Liver (tissue), 8 donors: ENCODE measurements at regions not wholly inside any gene's neighbourhood (a gene's known extent, or its start where the extent isn't known, plus 50 kb on each side); places are given as distances from the start of the nearest gene placed in this dataset.

Experiments
- DNase-seq: peaks from one replicate; pipeline ENCODE4 v3.0.0-alpha.2; 2017; ENCODE audit warnings: low spot score
- H3K27ac ChIP-seq, 2 donors: one replicate each; pipeline ENCODE4 v1.7.0; 2013; ENCODE audit warnings: inconsistent platforms in 2 of 2, low read length in 2 of 2, control low read depth in 1 of 2, low read depth in 1 of 2, mild to moderate bottlenecking in 1 of 2
- H3K27me3 ChIP-seq, 4 donors: one replicate each; pipeline versions ENCODE4 v1.6.1 to v1.7.0; 2013; ENCODE audit warnings: low read length in 3 of 4, inconsistent platforms in 1 of 4, mild to moderate bottlenecking in 1 of 4, moderate library complexity in 1 of 4; ENCODE audit not compliant: control insufficient read depth in 4 of 4, insufficient read depth in 4 of 4
- H3K36me3 ChIP-seq, 4 donors: one replicate each; pipeline versions ENCODE4 v1.6.1 to v1.7.0; 2013; ENCODE audit warnings: low read length in 3 of 4, mild to moderate bottlenecking in 3 of 4, low read depth in 1 of 4, moderate library complexity in 1 of 4; ENCODE audit not compliant: control insufficient read depth in 4 of 4, insufficient read depth in 3 of 4
- H3K4me1 ChIP-seq, 4 donors: one replicate each; pipeline versions ENCODE4 v1.6.1 to v1.7.0; 2013; ENCODE audit warnings: low read length in 3 of 4, mild to moderate bottlenecking in 3 of 4, moderate library complexity in 1 of 4; ENCODE audit not compliant: control insufficient read depth in 4 of 4, insufficient read depth in 4 of 4
- H3K4me3 ChIP-seq, 3 donors: one replicate each; pipeline versions ENCODE4 v1.6.1 to v1.7.0; 2013; ENCODE audit warnings: low read length in 3 of 3, control low read depth in 1 of 3, low read depth in 1 of 3, mild to moderate bottlenecking in 1 of 3
- H3K9ac ChIP-seq, 2 donors: one replicate each; pipeline ENCODE4 v1.7.0; 2013; ENCODE audit warnings: low read length in 2 of 2, mild to moderate bottlenecking in 2 of 2, moderate library complexity in 2 of 2, control low read depth in 1 of 2, low read depth in 1 of 2
- H3K9me3 ChIP-seq, 4 donors: one replicate each; pipeline versions ENCODE4 v1.6.1 to v1.7.0; 2013; ENCODE audit warnings: low read length in 3 of 4; ENCODE audit not compliant: control insufficient read depth in 4 of 4
- EGR1 ChIP-seq, 2 donors: IDR thresholded peaks; 2 replicates each; pipeline ENCODE4 v1.6.1; 2016 to 2018; ENCODE audit warnings: antibody characterized with exemption in 2 of 2, low read depth in 2 of 2
- FOXA1 ChIP-seq: IDR thresholded peaks from 2 replicates; pipeline ENCODE4 v1.6.1; 2016; ENCODE audit warnings: antibody characterized with exemption
- FOXA2 ChIP-seq: IDR thresholded peaks from 2 replicates; pipeline ENCODE4 v1.6.1; 2016; ENCODE audit warnings: antibody characterized with exemption
- GABPA ChIP-seq, 2 donors: IDR thresholded peaks in 1 of 2; conservative IDR thresholded peaks in 1 of 2; 2 replicates each; pipeline ENCODE4 v1.6.1; 2016; ENCODE audit warnings: antibody characterized with exemption in 2 of 2, mild to moderate bottlenecking in 1 of 2, moderate library complexity in 1 of 2
- HNF4A ChIP-seq, 2 donors: conservative IDR thresholded peaks; 2 replicates each; pipeline ENCODE4 v1.6.1; 2016; ENCODE audit warnings: antibody characterized with exemption in 2 of 2, mild to moderate bottlenecking in 2 of 2
- HNF4G ChIP-seq: IDR thresholded peaks from 2 replicates; pipeline ENCODE4 v1.6.1; 2016; ENCODE audit warnings: antibody characterized with exemption
- JUND ChIP-seq, 2 donors: IDR thresholded peaks; 2 replicates each; pipeline ENCODE4 v1.6.1; 2016; ENCODE audit warnings: antibody characterized with exemption in 2 of 2
- NR2F2 ChIP-seq: IDR thresholded peaks from 2 replicates; pipeline ENCODE4 v1.6.1; 2016; ENCODE audit warnings: antibody characterized with exemption
- RAD21 ChIP-seq, 2 donors: IDR thresholded peaks; 2 replicates each; pipeline ENCODE4 v1.6.1; 2016; ENCODE audit warnings: antibody characterized with exemption in 2 of 2, mild to moderate bottlenecking in 2 of 2
- REST ChIP-seq: IDR thresholded peaks from 2 replicates; pipeline ENCODE4 v1.6.1; 2016; ENCODE audit warnings: antibody characterized with exemption, mild to moderate bottlenecking
- RXRA ChIP-seq, 2 donors: IDR thresholded peaks; 2 replicates each; pipeline ENCODE4 v1.6.1; 2017 to 2018; ENCODE audit warnings: antibody characterized with exemption in 2 of 2, mild to moderate bottlenecking in 1 of 2
- SP1 ChIP-seq: IDR thresholded peaks from 2 replicates; pipeline ENCODE4 v1.6.1; 2018; ENCODE audit warnings: antibody characterized with exemption, mild to moderate bottlenecking
- TAF1 ChIP-seq: conservative IDR thresholded peaks from 2 replicates; pipeline ENCODE4 v1.6.1; 2016; ENCODE audit warnings: antibody characterized with exemption, mild to moderate bottlenecking
- YY1 ChIP-seq: IDR thresholded peaks from 2 replicates; pipeline ENCODE4 v1.6.1; 2016; ENCODE audit warnings: antibody characterized with exemption, mild to moderate bottlenecking
- ZBTB33 ChIP-seq: IDR thresholded peaks from 2 replicates; pipeline ENCODE4 v1.6.1; 2016; ENCODE audit warnings: antibody characterized with exemption
- WGBS: extraction: QIAGEN DNeasy Blood & Tissue Kit; methylation state at CpG from one replicate; pipeline ENCODE4 v1.1.7; 2013; 5-methylcytosine and 5-hydroxymethylcytosine counted together
- TF ChIP-seq, protein P1 (sequence below): fragments of 150-350 bp; IDR thresholded peaks from 2 replicates; pipeline ENCODE4 v1.5.1; 2017; ENCODE audit warnings: improper control_type of control experiment, low read depth, low read length; ENCODE audit not compliant: missing input control
- TF ChIP-seq, protein P2 (sequence below): IDR thresholded peaks from 2 replicates; pipeline ENCODE4 v1.6.1; 2016; ENCODE audit warnings: antibody characterized with exemption
- TF ChIP-seq, protein P3 (sequence below): IDR thresholded peaks from 2 replicates; pipeline ENCODE4 v1.6.1; 2016; ENCODE audit warnings: antibody characterized with exemption
- donor health status: healthy.
- donor health status: healthy.
- donor health status: healthy.
- donor health status: healthy.
- donor health status: healthy.

DNA sequence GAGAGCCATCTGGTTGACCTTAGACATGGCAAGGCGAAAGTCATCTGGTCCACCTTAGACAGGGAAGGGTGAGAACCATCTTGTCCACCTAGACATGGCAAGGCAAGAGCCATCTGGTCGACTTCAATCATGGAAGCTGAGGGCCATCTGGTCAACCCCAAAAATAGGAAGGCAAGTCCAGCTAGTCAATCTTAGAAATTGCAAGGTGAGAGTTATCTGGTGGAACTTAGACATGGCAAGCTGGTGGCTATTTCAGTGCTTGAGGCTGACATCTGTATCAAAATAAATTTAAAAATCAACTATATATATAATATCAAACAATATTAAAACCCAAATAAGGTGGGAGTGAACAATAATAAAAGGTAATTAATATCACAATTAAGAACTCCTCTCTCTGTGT is 83.9 kb downstream of the ZNF726 start:
- Histone ChIP-seq H3K36me3 (no peaks in the 10 kb centered on the region), H3K4me3 (no peak overlapping the region), H3K4me1 (no peaks in the 10 kb centered on the region), H3K9me3 (peaks cover 0 to 16% (median 11%) of the 10 kb centered on the region in 4 donors), H3K27me3 (no peaks in the 10 kb centered on the region), H3K9ac (no peak overlapping the region), H3K27ac (no peak overlapping the region)
- TF ChIP-seq ZBTB33 (no peak), REST (no peak)
- 75% methylated on average over 2 of the region's 2 CpGs for WGBS
- no peak for DNase-seq

- Histone ChIP-seq H3K27ac (no peak overlapping the region), H3K4me1 (no peaks in the 10 kb centered on the region), H3K9me3 (peaks cover 0 to 14% (median 11%) of the 10 kb centered on the region in 4 donors), H3K4me3 (no peak overlapping the region), H3K36me3 (no peaks in the 10 kb centered on the region), H3K9ac (no peak overlapping the region), H3K27me3 (no peaks in the 10 kb centered on the region)
- 89% methylated on average over 9 of the region's 9 CpGs for WGBS
- no peak for DNase-seq
- TF ChIP-seq, protein P1, sequence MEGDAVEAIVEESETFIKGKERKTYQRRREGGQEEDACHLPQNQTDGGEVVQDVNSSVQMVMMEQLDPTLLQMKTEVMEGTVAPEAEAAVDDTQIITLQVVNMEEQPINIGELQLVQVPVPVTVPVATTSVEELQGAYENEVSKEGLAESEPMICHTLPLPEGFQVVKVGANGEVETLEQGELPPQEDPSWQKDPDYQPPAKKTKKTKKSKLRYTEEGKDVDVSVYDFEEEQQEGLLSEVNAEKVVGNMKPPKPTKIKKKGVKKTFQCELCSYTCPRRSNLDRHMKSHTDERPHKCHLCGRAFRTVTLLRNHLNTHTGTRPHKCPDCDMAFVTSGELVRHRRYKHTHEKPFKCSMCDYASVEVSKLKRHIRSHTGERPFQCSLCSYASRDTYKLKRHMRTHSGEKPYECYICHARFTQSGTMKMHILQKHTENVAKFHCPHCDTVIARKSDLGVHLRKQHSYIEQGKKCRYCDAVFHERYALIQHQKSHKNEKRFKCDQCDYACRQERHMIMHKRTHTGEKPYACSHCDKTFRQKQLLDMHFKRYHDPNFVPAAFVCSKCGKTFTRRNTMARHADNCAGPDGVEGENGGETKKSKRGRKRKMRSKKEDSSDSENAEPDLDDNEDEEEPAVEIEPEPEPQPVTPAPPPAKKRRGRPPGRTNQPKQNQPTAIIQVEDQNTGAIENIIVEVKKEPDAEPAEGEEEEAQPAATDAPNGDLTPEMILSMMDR, result no peak
- no peak for TF ChIP-seq JUND (IDR thresholded peaks at IDR 0.05)
- TF ChIP-seq FOXA2, result no peak
- no peak for TF ChIP-seq RAD21 (IDR thresholded peaks at IDR 0.05)
- TF ChIP-seq FOXA1, result no peak
- no peak for TF ChIP-seq SP1
- TF ChIP-seq GABPA (IDR thresholded peaks at IDR 0.05 in 1 of 2, conservative IDR thresholded peaks at IDR 0.05 in 1 of 2), result no peak
- no peak for TF ChIP-seq NR2F2
- TF ChIP-seq YY1, result no peak
- TF ChIP-seq, protein P2, sequence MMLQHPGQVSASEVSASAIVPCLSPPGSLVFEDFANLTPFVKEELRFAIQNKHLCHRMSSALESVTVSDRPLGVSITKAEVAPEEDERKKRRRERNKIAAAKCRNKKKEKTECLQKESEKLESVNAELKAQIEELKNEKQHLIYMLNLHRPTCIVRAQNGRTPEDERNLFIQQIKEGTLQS, result no peak
- no peak for TF ChIP-seq HNF4G
- no peak for TF ChIP-seq EGR1 (IDR thresholded peaks at IDR 0.05; ENCODE audit: low read depth in 2 of 2)
- no peak for TF ChIP-seq TAF1
- no peak for TF ChIP-seq RXRA (IDR thresholded peaks at IDR 0.05)
- TF ChIP-seq, protein P3, sequence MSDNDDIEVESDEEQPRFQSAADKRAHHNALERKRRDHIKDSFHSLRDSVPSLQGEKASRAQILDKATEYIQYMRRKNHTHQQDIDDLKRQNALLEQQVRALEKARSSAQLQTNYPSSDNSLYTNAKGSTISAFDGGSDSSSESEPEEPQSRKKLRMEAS, result no peak
- no peak for TF ChIP-seq ZBTB33
- TF ChIP-seq HNF4A (conservative IDR thresholded peaks at IDR 0.05), result no peak
Measured at GRCh38 chr19:23999821-24000610, 85.3 kb downstream of the ZNF726 start.
